GM23338 (cell line): ENCODE measurements at regions not wholly inside any gene's neighbourhood (a gene's known extent, or its start where the extent isn't known, plus 50 kb on each side); places are given as distances from the start of the nearest gene placed in this dataset.

Source experiments
- ATAC-seq: fragments of 200-7000 bp; cut with Tn5 transposase; 3 replicates; pipeline ENCODE4 v1.9.1; 2020
- DNase-seq: peaks from one replicate; pipeline ENCODE4 v3.0.0-alpha.2; 2015; ENCODE audit warnings: low spot score
- H2AFZ ChIP-seq: fragments of 200-600 bp; sonication (generic); 2 replicates; pipeline ENCODE4 v1.8.0; 2016; ENCODE audit warnings: antibody characterized with exemption, mild to moderate bottlenecking, moderate library complexity
- H3F3A ChIP-seq: fragments of 200-600 bp; sonication (generic); replicated peaks from 2 replicates; pipeline ENCODE4 v1.8.0; 2017; ENCODE audit warnings: antibody characterized with exemption, mixed run types, low read depth
- H3K27ac ChIP-seq: fragments of 200-600 bp; sonication (generic); 2 replicates; pipeline ENCODE4 v1.6.1; 2016; ENCODE audit warnings: low read depth
- H3K27me3 ChIP-seq: fragments of 200-600 bp; sonication (generic); 2 replicates; pipeline ENCODE4 v1.8.0; 2016; ENCODE audit warnings: mild to moderate bottlenecking, mixed run types, moderate library complexity; ENCODE audit not compliant: insufficient read depth
- H3K36me3 ChIP-seq: fragments of 200-600 bp; sonication (generic); 2 replicates; pipeline ENCODE4 v1.8.0; 2016; ENCODE audit warnings: mild to moderate bottlenecking; ENCODE audit not compliant: insufficient read depth
- H3K4me1 ChIP-seq: fragments of 200-600 bp; sonication (generic); 2 replicates; pipeline ENCODE4 v1.8.0; 2016; ENCODE audit warnings: mild to moderate bottlenecking, moderate library complexity; ENCODE audit not compliant: insufficient read depth
- H3K4me2 ChIP-seq: fragments of 200-600 bp; sonication (generic); 2 replicates; pipeline ENCODE4 v1.7.1; 2017; ENCODE audit warnings: mixed run types
- H3K4me3 ChIP-seq: fragments of 200-600 bp; sonication (generic); 2 replicates; pipeline ENCODE4 v1.6.1; 2016; ENCODE audit warnings: mixed run types
- H3K79me2 ChIP-seq: fragments of 200-600 bp; sonication (generic); replicated peaks from 2 replicates; pipeline ENCODE4 v1.8.0; 2017; ENCODE audit warnings: mild to moderate bottlenecking; ENCODE audit not compliant: insufficient read depth
- H3K9me2 ChIP-seq: fragments of 200-600 bp; sonication (generic); 2 replicates; pipeline ENCODE4 v1.8.0; 2017; ENCODE audit not compliant: insufficient read depth
- H4K20me1 ChIP-seq: fragments of 200-600 bp; sonication (generic); replicated peaks from 2 replicates; pipeline ENCODE4 v1.8.0; 2017; ENCODE audit warnings: mild to moderate bottlenecking; ENCODE audit not compliant: insufficient read depth
- H3K27ac Mint-ChIP-seq: 2 replicates; pipeline ENCODE4 v1.8.0; 2020; ENCODE audit warnings: inconsistent platforms, mild to moderate bottlenecking, moderate library complexity, mixed read lengths
- H3K27me3 Mint-ChIP-seq: 3 replicates; pipeline ENCODE4 v1.8.0; 2022; ENCODE audit warnings: low read depth, mild to moderate bottlenecking, moderate library complexity, mixed read lengths, inconsistent platforms; ENCODE audit not compliant: insufficient read depth, poor library complexity
- H3K36me3 Mint-ChIP-seq: 3 replicates; pipeline ENCODE4 v1.8.0; 2021; ENCODE audit warnings: low read depth, mild to moderate bottlenecking, inconsistent platforms, moderate library complexity, mixed read lengths
- H3K4me1 Mint-ChIP-seq: 3 replicates; pipeline ENCODE4 v1.8.0; 2020; ENCODE audit warnings: mild to moderate bottlenecking, inconsistent platforms, mixed read lengths
- H3K4me3 Mint-ChIP-seq: 3 replicates; pipeline ENCODE4 v1.8.0; 2021; ENCODE audit warnings: moderate library complexity, mild to moderate bottlenecking, inconsistent platforms, mixed read lengths
- H3K9me3 Mint-ChIP-seq: 3 replicates; pipeline ENCODE4 v1.8.0; 2020; ENCODE audit warnings: moderate library complexity, mild to moderate bottlenecking, inconsistent platforms, mixed read lengths
- CREB1 ChIP-seq: fragments of 250-450 bp; sonication (Bioruptor Pico); IDR thresholded peaks from 2 replicates; pipeline ENCODE4 v1.5.0; 2020; ENCODE audit warnings: low read depth, mild to moderate bottlenecking, moderate library complexity
- CTCF ChIP-seq, 2 experiments: fragments of 200-600 bp in 1 of 2; sonication (generic) in 1 of 2; conservative IDR thresholded peaks; 2 replicates each; pipeline versions ENCODE4 v1.5.1 to v1.6.1; 2016 to 2017; ENCODE audit warnings: antibody characterized with exemption in 2 of 2, low read depth in 2 of 2, mild to moderate bottlenecking in 2 of 2, moderate library complexity in 1 of 2
- ETS1 ChIP-seq: IDR thresholded peaks from 2 replicates; pipeline ENCODE4 v1.6.1; 2016; ENCODE audit warnings: antibody characterized with exemption
- EZH2 ChIP-seq: fragments of 200-600 bp; sonication (generic); IDR thresholded peaks from one replicate; pipeline ENCODE4 v1.8.0; 2017; ENCODE audit warnings: antibody characterized with exemption, mild to moderate bottlenecking, low read depth; ENCODE audit not compliant: unreplicated experiment
- EZH2phosphoT487 ChIP-seq: fragments of 200-600 bp; sonication (generic); IDR thresholded peaks from one replicate; pipeline ENCODE4 v1.8.1; 2018; ENCODE audit warnings: antibody characterized with exemption; ENCODE audit not compliant: unreplicated experiment
- JUNB ChIP-seq: IDR thresholded peaks from one replicate; pipeline ENCODE4 v1.6.1; 2016; ENCODE audit warnings: antibody characterized with exemption; ENCODE audit not compliant: unreplicated experiment
- NANOG ChIP-seq: IDR thresholded peaks from 2 replicates; pipeline ENCODE4 v1.6.1; 2016; ENCODE audit warnings: antibody characterized with exemption, borderline replicate concordance
- POLR2AphosphoS5 ChIP-seq: IDR thresholded peaks from 2 replicates; pipeline ENCODE4 v1.6.1; 2016; ENCODE audit warnings: antibody characterized with exemption, low read depth
- STAT1 ChIP-seq: IDR thresholded peaks from one replicate; pipeline ENCODE4 v1.6.1; 2016; ENCODE audit warnings: antibody characterized with exemption; ENCODE audit not compliant: unreplicated experiment
- ZNF114 ChIP-seq: fragments of 250-450 bp; sonication (Bioruptor Pico); IDR thresholded peaks from 2 replicates; pipeline ENCODE4 v1.5.0; 2020; ENCODE audit warnings: mild to moderate bottlenecking, moderate library complexity
- ZNF331 ChIP-seq: fragments of 250-450 bp; sonication (Bioruptor Pico); IDR thresholded peaks from 2 replicates; pipeline ENCODE4 v1.5.0; 2020; ENCODE audit warnings: low read depth, mild to moderate bottlenecking, moderate library complexity
- TF ChIP-seq, protein P1 (sequence below): fragments of 250-450 bp; sonication (Bioruptor Pico); IDR thresholded peaks from 2 replicates; pipeline ENCODE4 v1.5.0; 2020; ENCODE audit warnings: mild to moderate bottlenecking, moderate library complexity

- TF ChIP-seq EZH2 (no peak), CTCF (conservative IDR thresholded peaks at IDR 0.05; ENCODE audit: low read depth in 2 of 2) (no peak)
Measured at GRCh38 chr3:102096066-102096465, 246.8 kb downstream of the NFKBIZ start (continued).

GRCh38 chr3:102098130-102098885 lies 249.0 kb downstream of the NFKBIZ start:
- no peak overlapping the region for H3K27ac Mint-ChIP-seq
- H3K4me3 ChIP-seq = no peak overlapping the region
- H3K9me3 Mint-ChIP-seq = no peaks in the 10 kb centered on the region
- TF ChIP-seq ETS1 = no peak
- TF ChIP-seq ZNF114 (CRISPR knock-in tag) = no peak
- TF ChIP-seq, protein P1, sequence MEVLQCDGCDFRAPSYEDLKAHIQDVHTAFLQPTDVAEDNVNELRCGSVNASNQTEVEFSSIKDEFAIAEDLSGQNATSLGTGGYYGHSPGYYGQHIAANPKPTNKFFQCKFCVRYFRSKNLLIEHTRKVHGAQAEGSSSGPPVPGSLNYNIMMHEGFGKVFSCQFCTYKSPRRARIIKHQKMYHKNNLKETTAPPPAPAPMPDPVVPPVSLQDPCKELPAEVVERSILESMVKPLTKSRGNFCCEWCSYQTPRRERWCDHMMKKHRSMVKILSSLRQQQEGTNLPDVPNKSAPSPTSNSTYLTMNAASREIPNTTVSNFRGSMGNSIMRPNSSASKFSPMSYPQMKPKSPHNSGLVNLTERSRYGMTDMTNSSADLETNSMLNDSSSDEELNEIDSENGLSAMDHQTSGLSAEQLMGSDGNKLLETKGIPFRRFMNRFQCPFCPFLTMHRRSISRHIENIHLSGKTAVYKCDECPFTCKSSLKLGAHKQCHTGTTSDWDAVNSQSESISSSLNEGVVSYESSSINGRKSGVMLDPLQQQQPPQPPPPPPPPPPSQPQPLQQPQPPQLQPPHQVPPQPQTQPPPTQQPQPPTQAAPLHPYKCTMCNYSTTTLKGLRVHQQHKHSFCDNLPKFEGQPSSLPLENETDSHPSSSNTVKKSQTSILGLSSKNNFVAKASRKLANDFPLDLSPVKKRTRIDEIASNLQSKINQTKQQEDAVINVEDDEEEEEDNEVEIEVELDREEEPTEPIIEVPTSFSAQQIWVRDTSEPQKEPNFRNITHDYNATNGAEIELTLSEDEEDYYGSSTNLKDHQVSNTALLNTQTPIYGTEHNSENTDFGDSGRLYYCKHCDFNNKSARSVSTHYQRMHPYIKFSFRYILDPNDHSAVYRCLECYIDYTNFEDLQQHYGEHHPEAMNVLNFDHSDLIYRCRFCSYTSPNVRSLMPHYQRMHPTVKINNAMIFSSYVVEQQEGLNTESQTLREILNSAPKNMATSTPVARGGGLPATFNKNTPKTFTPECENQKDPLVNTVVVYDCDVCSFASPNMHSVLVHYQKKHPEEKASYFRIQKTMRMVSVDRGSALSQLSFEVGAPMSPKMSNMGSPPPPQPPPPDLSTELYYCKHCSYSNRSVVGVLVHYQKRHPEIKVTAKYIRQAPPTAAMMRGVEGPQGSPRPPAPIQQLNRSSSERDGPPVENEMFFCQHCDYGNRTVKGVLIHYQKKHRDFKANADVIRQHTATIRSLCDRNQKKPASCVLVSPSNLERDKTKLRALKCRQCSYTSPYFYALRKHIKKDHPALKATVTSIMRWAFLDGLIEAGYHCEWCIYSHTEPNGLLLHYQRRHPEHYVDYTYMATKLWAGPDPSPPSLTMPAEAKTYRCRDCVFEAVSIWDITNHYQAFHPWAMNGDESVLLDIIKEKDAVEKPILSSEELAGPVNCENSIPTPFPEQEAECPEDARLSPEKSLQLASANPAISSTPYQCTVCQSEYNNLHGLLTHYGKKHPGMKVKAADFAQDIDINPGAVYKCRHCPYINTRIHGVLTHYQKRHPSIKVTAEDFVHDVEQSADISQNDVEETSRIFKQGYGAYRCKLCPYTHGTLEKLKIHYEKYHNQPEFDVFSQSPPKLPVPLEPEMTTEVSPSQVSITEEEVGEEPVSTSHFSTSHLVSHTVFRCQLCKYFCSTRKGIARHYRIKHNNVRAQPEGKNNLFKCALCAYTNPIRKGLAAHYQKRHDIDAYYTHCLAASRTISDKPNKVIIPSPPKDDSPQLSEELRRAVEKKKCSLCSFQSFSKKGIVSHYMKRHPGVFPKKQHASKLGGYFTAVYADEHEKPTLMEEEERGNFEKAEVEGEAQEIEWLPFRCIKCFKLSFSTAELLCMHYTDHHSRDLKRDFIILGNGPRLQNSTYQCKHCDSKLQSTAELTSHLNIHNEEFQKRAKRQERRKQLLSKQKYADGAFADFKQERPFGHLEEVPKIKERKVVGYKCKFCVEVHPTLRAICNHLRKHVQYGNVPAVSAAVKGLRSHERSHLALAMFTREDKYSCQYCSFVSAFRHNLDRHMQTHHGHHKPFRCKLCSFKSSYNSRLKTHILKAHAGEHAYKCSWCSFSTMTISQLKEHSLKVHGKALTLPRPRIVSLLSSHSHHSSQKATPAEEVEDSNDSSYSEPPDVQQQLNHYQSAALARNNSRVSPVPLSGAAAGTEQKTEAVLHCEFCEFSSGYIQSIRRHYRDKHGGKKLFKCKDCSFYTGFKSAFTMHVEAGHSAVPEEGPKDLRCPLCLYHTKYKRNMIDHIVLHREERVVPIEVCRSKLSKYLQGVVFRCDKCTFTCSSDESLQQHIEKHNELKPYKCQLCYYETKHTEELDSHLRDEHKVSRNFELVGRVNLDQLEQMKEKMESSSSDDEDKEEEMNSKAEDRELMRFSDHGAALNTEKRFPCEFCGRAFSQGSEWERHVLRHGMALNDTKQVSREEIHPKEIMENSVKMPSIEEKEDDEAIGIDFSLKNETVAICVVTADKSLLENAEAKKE (CRISPR knock-in tag) = no peak
- TF ChIP-seq NANOG = no peak
- TF ChIP-seq EZH2phosphoT487 = no peak
- TF ChIP-seq CREB1 (CRISPR knock-in tag) = no peak
- no peak for TF ChIP-seq EZH2
- no peak for TF ChIP-seq CTCF (conservative IDR thresholded peaks at IDR 0.05; ENCODE audit: low read depth in 2 of 2)
- TF ChIP-seq ZNF331 (CRISPR knock-in tag) = no peak
- TF ChIP-seq JUNB = no peak
- TF ChIP-seq POLR2AphosphoS5 = no peak
- no peak for TF ChIP-seq STAT1

More at GRCh38 chr3:102098130-102098885, 249.0 kb downstream of the NFKBIZ start:
- Histone ChIP-seq H3F3A (no peaks in the 10 kb centered on the region), H3K27ac (no peak overlapping the region), H3K27me3 (no peaks in the 10 kb centered on the region), H4K20me1 (no peaks in the 10 kb centered on the region), H3K4me1 (no peaks in the 10 kb centered on the region), H3K4me2 (no peak overlapping the region), H3K79me2 (no peaks in the 10 kb centered on the region), H3K36me3 (no peaks in the 10 kb centered on the region), H2AFZ (no peak overlapping the region; the same call in 1 of the 2 replicates), H3K9me2 (no peaks in the 10 kb centered on the region)
- Mint-ChIP-seq H3K4me3 (no peak overlapping the region), H3K27me3 (no peaks in the 10 kb centered on the region), H3K36me3 (no peaks in the 10 kb centered on the region), H3K4me1 (peaks cover 4% of the 10 kb centered on the region; the same call in 2 of the 3 replicates)
- DNase-seq (no peak), ATAC-seq (no peak)
